Neuronal stem cell (in vitro differentiated cells): ENCODE measurements at regions not wholly inside any gene's neighbourhood (a gene's known extent, or its start where the extent isn't known, plus 50 kb on each side); places are given as distances from the start of the nearest gene placed in this dataset.

Experiments
- DNase-seq: peaks from one replicate; pipeline ENCODE4 v3.0.0-alpha.2; 2013; ENCODE audit warnings: low spot score
- H2AFZ ChIP-seq: one replicate; pipeline ENCODE4 v1.6.1; 2013; ENCODE audit warnings: mild to moderate bottlenecking, low read length, inconsistent platforms
- H2AK5ac ChIP-seq: 2 replicates; pipeline ENCODE4 v1.6.1; 2013; ENCODE audit warnings: low read depth, mild to moderate bottlenecking, inconsistent platforms, low read length, moderate library complexity, mixed read lengths
- H2BK120ac ChIP-seq: 2 replicates; pipeline ENCODE4 v1.6.1; 2013; ENCODE audit warnings: low read depth, mild to moderate bottlenecking, inconsistent platforms, low read length, moderate library complexity, mixed read lengths
- H2BK12ac ChIP-seq: one replicate; pipeline ENCODE4 v1.6.1; 2013; ENCODE audit warnings: low read length, inconsistent platforms
- H2BK15ac ChIP-seq: 2 replicates; pipeline ENCODE4 v1.6.1; 2013; ENCODE audit warnings: mild to moderate bottlenecking, low read length, inconsistent platforms, mixed read lengths
- H2BK5ac ChIP-seq: one replicate; pipeline ENCODE4 v1.6.1; 2013; ENCODE audit warnings: inconsistent platforms, mild to moderate bottlenecking, low read length, moderate library complexity
- H3K14ac ChIP-seq: one replicate; pipeline ENCODE4 v1.6.1; 2013; ENCODE audit warnings: low read length, inconsistent platforms
- H3K18ac ChIP-seq: 2 replicates; pipeline ENCODE4 v1.6.1; 2013; ENCODE audit warnings: low read length, inconsistent platforms
- H3K23ac ChIP-seq: 2 replicates; pipeline ENCODE4 v1.6.1; 2013; ENCODE audit warnings: low read depth, mild to moderate bottlenecking, mixed read lengths, low read length, inconsistent platforms; ENCODE audit not compliant: poor library complexity
- H3K27ac ChIP-seq: replicated peaks from 3 replicates; pipeline ENCODE4 v1.5.1; 2013; ENCODE audit warnings: low read length, inconsistent platforms
- H3K27me3 ChIP-seq, 3 experiments: 2 replicates each; pipeline ENCODE4 v1.6.1; 2013; ENCODE audit warnings: low read length in 3 of 3, mild to moderate bottlenecking in 2 of 3, inconsistent platforms in 1 of 3, low read depth in 1 of 3, mixed read lengths in 1 of 3, moderate library complexity in 1 of 3; ENCODE audit not compliant: control insufficient read depth in 3 of 3, insufficient read depth in 3 of 3
- H3K36me3 ChIP-seq, 2 donors: replicated peaks in 1 of 2; 2 replicates each; pipeline ENCODE4 v1.6.1; 2013; ENCODE audit warnings: low read length in 2 of 2; ENCODE audit not compliant: control insufficient read depth in 2 of 2, insufficient read depth in 2 of 2
- H3K4ac ChIP-seq: 2 replicates; pipeline ENCODE4 v1.6.1; 2013; ENCODE audit warnings: inconsistent platforms, mild to moderate bottlenecking, low read length, moderate library complexity
- H3K4me1 ChIP-seq, 2 donors: 1 replicate in 1 of 2; 2 replicates in 1 of 2; pipeline ENCODE4 v1.6.1; 2013; ENCODE audit warnings: low read length in 2 of 2, low read depth in 1 of 2; ENCODE audit not compliant: control insufficient read depth in 2 of 2, insufficient read depth in 1 of 2
- H3K4me2 ChIP-seq: one replicate; pipeline ENCODE4 v1.6.1; 2013; ENCODE audit warnings: mild to moderate bottlenecking, low read length, inconsistent platforms; ENCODE audit not compliant: insufficient read depth, poor library complexity, severe bottlenecking
- H3K4me3 ChIP-seq, 2 donors: 2 replicates each; pipeline ENCODE4 v1.5.1; 2013; ENCODE audit warnings: low read length in 2 of 2, mild to moderate bottlenecking in 2 of 2, inconsistent platforms in 1 of 2, moderate library complexity in 1 of 2
- H3K79me1 ChIP-seq: one replicate; pipeline ENCODE4 v1.6.1; 2013; ENCODE audit warnings: low read depth, mild to moderate bottlenecking, inconsistent platforms, low read length, moderate library complexity
- H3K9ac ChIP-seq: one replicate; pipeline ENCODE4 v1.6.1; 2013; ENCODE audit warnings: mild to moderate bottlenecking, low read depth, low read length, inconsistent platforms; ENCODE audit not compliant: poor library complexity
- H3K9me3 ChIP-seq, 2 donors: replicated peaks in 1 of 2; 2 replicates each; pipeline versions ENCODE3 to v1.6.1; 2013; ENCODE audit warnings: low read length in 2 of 2, mild to moderate bottlenecking in 2 of 2, inconsistent platforms in 1 of 2, low read depth in 1 of 2, mixed read lengths in 1 of 2, moderate library complexity in 1 of 2; ENCODE audit not compliant: control insufficient read depth in 2 of 2, insufficient read depth in 1 of 2
- H4K8ac ChIP-seq: one replicate; pipeline ENCODE4 v1.6.1; 2013; ENCODE audit warnings: low read depth, mild to moderate bottlenecking, inconsistent platforms, low read length, moderate library complexity
- H4K91ac ChIP-seq: one replicate; pipeline ENCODE4 v1.6.1; 2013; ENCODE audit warnings: low read length, low read depth, mild to moderate bottlenecking, inconsistent platforms; ENCODE audit not compliant: poor library complexity
- WGBS, 2 donors: extraction: QIAGEN DNeasy Blood & Tissue Kit; methylation state at CpG; one replicate each; pipeline ENCODE4 v1.1.7; 2013; ENCODE audit warnings: missing lambda C conversion rate in 2 of 2, mixed read lengths in 1 of 2; ENCODE audit not compliant: insufficient read length in 2 of 2, insufficient replicate concordance in 1 of 2; ENCODE audit errors: extremely low coverage in 2 of 2; 5-methylcytosine and 5-hydroxymethylcytosine counted together

GRCh38 chr2:128748835-128749605 lies 430.4 kb upstream of the HS6ST1 start:
- Histone ChIP-seq H3K14ac (no peak overlapping the region), H4K91ac (no peak overlapping the region), H3K18ac (no peak overlapping the region), H3K27me3 (no peaks in the 10 kb centered on the region), H3K9ac (no peak overlapping the region), H2BK5ac (no peak overlapping the region), H3K4me3 (no peak overlapping the region), H2AK5ac (no peak overlapping the region), H3K79me1 (no peaks in the 10 kb centered on the region), H3K23ac (no peak overlapping the region), H2BK12ac (no peak overlapping the region), H4K8ac (no peak overlapping the region), H3K4me2 (no peak overlapping the region), H3K4me1 (peaks cover 0 to 11% of the 10 kb centered on the region in 2 donors), H3K36me3 (no peaks in the 10 kb centered on the region), H3K4ac (no peak overlapping the region), H2AFZ (no peak overlapping the region), H2BK120ac (no peak overlapping the region), H2BK15ac (no peak overlapping the region), H3K9me3 (no peaks in the 10 kb centered on the region), H3K27ac (no peak overlapping the region)
- no CpG with 5 or more reads among the region's 9 CpGs for WGBS, 2 donors
- no peak for DNase-seq

GRCh38 chr2:128750328-128751165 lies 431.9 kb upstream of the HS6ST1 start:
- H3K14ac ChIP-seq = no peak overlapping the region
- H3K4me2 ChIP-seq = no peak overlapping the region
- no peak overlapping the region for H2AK5ac ChIP-seq
- H2BK15ac ChIP-seq = no peak overlapping the region
- H2AFZ ChIP-seq = no peak overlapping the region
- H3K4me3 ChIP-seq = no peak overlapping the region
- no peaks in the 10 kb centered on the region for H3K36me3 ChIP-seq
- no peak overlapping the region for H2BK120ac ChIP-seq
- peaks cover 0 to 16% of the 10 kb centered on the region in 2 donors for H3K4me1 ChIP-seq
- no peak overlapping the region for H2BK5ac ChIP-seq
- H3K9ac ChIP-seq = no peak overlapping the region
- no peak overlapping the region for H3K27ac ChIP-seq
- no peaks in the 10 kb centered on the region for H3K79me1 ChIP-seq
- H2BK12ac ChIP-seq = no peak overlapping the region
- WGBS, 2 donors = no CpG with 5 or more reads among the region's 12 CpGs
- H4K8ac ChIP-seq = no peak overlapping the region
- no peaks in the 10 kb centered on the region for H3K9me3 ChIP-seq
- H3K27me3 ChIP-seq = no peaks in the 10 kb centered on the region
- DNase-seq = no peak
- H3K23ac ChIP-seq = no peak overlapping the region
- H4K91ac ChIP-seq = no peak overlapping the region
- no peak overlapping the region for H3K18ac ChIP-seq
- no peak overlapping the region for H3K4ac ChIP-seq

GRCh38 chr2:128751746-128752145 lies 433.1 kb upstream of the HS6ST1 start:
- H3K4me1 ChIP-seq = peaks cover 0 to 16% of the 10 kb centered on the region in 2 donors
- WGBS, 2 donors = no CpG with 5 or more reads among the region's 5 CpGs
- no peak overlapping the region for H2AFZ ChIP-seq
- no peak overlapping the region for H3K9ac ChIP-seq
- no peak overlapping the region for H3K27ac ChIP-seq
- no peak overlapping the region for H2AK5ac ChIP-seq
- H2BK12ac ChIP-seq = no peak overlapping the region
- no peak overlapping the region for H3K23ac ChIP-seq
- H2BK15ac ChIP-seq = no peak overlapping the region
- no peak overlapping the region for H3K4me2 ChIP-seq
- H3K18ac ChIP-seq = no peak overlapping the region
- H3K36me3 ChIP-seq = no peaks in the 10 kb centered on the region
- no peak overlapping the region for H4K8ac ChIP-seq
- H3K79me1 ChIP-seq = no peaks in the 10 kb centered on the region
- H3K27me3 ChIP-seq = no peaks in the 10 kb centered on the region
- H2BK5ac ChIP-seq = no peak overlapping the region
- no peaks in the 10 kb centered on the region for H3K9me3 ChIP-seq
- no peak overlapping the region for H3K4me3 ChIP-seq
- no peak overlapping the region for H2BK120ac ChIP-seq
- no peak overlapping the region for H4K91ac ChIP-seq
- no peak overlapping the region for H3K4ac ChIP-seq
- no peak overlapping the region for H3K14ac ChIP-seq
- DNase-seq = no peak

- H3K36me3 ChIP-seq = no peaks in the 10 kb centered on the region
- H3K79me1 ChIP-seq = no peaks in the 10 kb centered on the region
- no peaks in the 10 kb centered on the region for H3K9me3 ChIP-seq
- H3K14ac ChIP-seq = no peak overlapping the region
- H3K4me1 ChIP-seq = peaks cover 0 to 16% of the 10 kb centered on the region in 2 donors
- DNase-seq = no peak
- H2AFZ ChIP-seq = peak overlapping the region; percentile 52
- H3K4ac ChIP-seq = no peak overlapping the region
- no peak overlapping the region for H3K23ac ChIP-seq
- no CpG with 5 or more reads among the region's 12 CpGs for WGBS, 2 donors
- H3K27me3 ChIP-seq = no peaks in the 10 kb centered on the region
- H3K27ac ChIP-seq = no peak overlapping the region
- H3K9ac ChIP-seq = no peak overlapping the region
- H2BK15ac ChIP-seq = no peak overlapping the region
- H4K8ac ChIP-seq = no peak overlapping the region
- no peak overlapping the region for H3K4me3 ChIP-seq
- no peak overlapping the region for H2AK5ac ChIP-seq
- H3K4me2 ChIP-seq = no peak overlapping the region
- H3K18ac ChIP-seq = no peak overlapping the region
- H4K91ac ChIP-seq = no peak overlapping the region
- no peak overlapping the region for H2BK12ac ChIP-seq
- H2BK120ac ChIP-seq = no peak overlapping the region
- no peak overlapping the region for H2BK5ac ChIP-seq
Observed at GRCh38 chr2:128752691-128753263, 434.1 kb upstream of the HS6ST1 start.
